ENCODE measurements at regions not wholly inside any gene's neighbourhood (a gene's known extent, or its start where the extent isn't known, plus 50 kb on each side); places are given as distances from the start of the nearest gene placed in this dataset.

DNA sequence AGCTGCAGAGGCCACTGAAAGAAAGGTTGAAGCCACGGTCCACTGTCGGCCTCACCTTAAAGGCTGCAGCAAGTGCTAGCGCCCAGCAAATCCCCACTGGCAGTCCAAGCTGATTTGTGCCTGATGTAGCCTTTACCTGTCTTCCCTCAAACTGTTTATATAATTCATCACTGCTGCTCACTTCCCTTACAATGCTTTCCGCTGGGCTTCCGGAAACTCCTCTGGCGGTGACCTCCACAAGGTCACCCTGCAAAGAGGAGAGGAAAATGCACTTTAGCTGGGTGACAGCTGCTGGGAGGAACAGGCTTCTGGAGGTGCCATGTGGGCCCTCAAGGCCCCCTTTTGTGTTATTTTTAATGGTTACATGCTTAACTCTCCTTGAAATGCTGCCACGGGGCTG, 126.2 kb downstream of the CMPK2 start:
- Histone ChIP-seq H2BK5ac (ENCODE audit: insufficient read length, low read length) (no peak overlapping the region), H3K27me3 (ENCODE audit: insufficient read depth, low read length) (no peaks in the 10 kb centered on the region), H3K23ac (ENCODE audit: insufficient read length, low read depth, low read length) (no peak overlapping the region), H2BK12ac (ENCODE audit: insufficient read length, low read depth, low read length) (no peak overlapping the region), H3K18ac (ENCODE audit: insufficient read length, low read depth, low read length) (no peak overlapping the region), H4K91ac (ENCODE audit: insufficient read length, low read depth, low read length) (no peak overlapping the region), H3K23me2 (ENCODE audit: insufficient read length, low read depth, low read length, poor library complexity, severe bottlenecking) (no peaks in the 10 kb centered on the region), H3K4me1 (ENCODE audit: insufficient read depth, low read length) (no peaks in the 10 kb centered on the region), H3K4me2 (ENCODE audit: insufficient read depth, insufficient read length, low read length) (no peak overlapping the region), H3K9ac (ENCODE audit: extremely low read depth, insufficient read length, low read length) (no peak overlapping the region), H4K5ac (ENCODE audit: insufficient read length, low read depth, low read length) (no peak overlapping the region), H2BK120ac (ENCODE audit: low read depth, low read length, poor library complexity, severe bottlenecking) (no peak overlapping the region), H2BK20ac (ENCODE audit: low read depth, low read length, poor library complexity, severe bottlenecking) (no peak overlapping the region), H3T11ph (ENCODE audit: low read length) (no peak overlapping the region), H2AK5ac (ENCODE audit: insufficient read length, low read length) (no peak overlapping the region), H4K8ac (replicated peaks; ENCODE audit: insufficient read length, low read depth, low read length) (no peak overlapping the region), H2AFZ (ENCODE audit: low read length) (no peak overlapping the region), H3K79me2 (ENCODE audit: insufficient read depth, low read length) (no peaks in the 10 kb centered on the region), H3K56ac (ENCODE audit: insufficient read length, low read depth, low read length) (no peak overlapping the region), H3K14ac (ENCODE audit: insufficient read depth, low read length) (no peak overlapping the region), H3K27ac (ENCODE audit: insufficient read length, low read depth, low read length) (no peak overlapping the region), H3K79me1 (ENCODE audit: insufficient read depth, low read depth, low read length, poor library complexity, severe bottlenecking) (no peaks in the 10 kb centered on the region), H4K20me1 (ENCODE audit: control insufficient read depth, insufficient read depth, insufficient read length) (no peaks in the 10 kb centered on the region), H2BK15ac (ENCODE audit: low read depth, low read length) (no peak overlapping the region), H3K9me3 (ENCODE audit: control insufficient read depth, low read depth, low read length) (no peaks in the 10 kb centered on the region), H3K4ac (ENCODE audit: low read depth, low read length) (no peak overlapping the region)
- TF ChIP-seq, protein P1, sequence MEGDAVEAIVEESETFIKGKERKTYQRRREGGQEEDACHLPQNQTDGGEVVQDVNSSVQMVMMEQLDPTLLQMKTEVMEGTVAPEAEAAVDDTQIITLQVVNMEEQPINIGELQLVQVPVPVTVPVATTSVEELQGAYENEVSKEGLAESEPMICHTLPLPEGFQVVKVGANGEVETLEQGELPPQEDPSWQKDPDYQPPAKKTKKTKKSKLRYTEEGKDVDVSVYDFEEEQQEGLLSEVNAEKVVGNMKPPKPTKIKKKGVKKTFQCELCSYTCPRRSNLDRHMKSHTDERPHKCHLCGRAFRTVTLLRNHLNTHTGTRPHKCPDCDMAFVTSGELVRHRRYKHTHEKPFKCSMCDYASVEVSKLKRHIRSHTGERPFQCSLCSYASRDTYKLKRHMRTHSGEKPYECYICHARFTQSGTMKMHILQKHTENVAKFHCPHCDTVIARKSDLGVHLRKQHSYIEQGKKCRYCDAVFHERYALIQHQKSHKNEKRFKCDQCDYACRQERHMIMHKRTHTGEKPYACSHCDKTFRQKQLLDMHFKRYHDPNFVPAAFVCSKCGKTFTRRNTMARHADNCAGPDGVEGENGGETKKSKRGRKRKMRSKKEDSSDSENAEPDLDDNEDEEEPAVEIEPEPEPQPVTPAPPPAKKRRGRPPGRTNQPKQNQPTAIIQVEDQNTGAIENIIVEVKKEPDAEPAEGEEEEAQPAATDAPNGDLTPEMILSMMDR (conservative IDR thresholded peaks at IDR 0.05), result no peak
- no peaks in the 10 kb centered on the region for H3K36me3 Mint-ChIP-seq (ENCODE audit: insufficient read depth in 1 of 3, low read depth in 3 of 3)
- H3K4me3 Mint-ChIP-seq, result no peak overlapping the region
- H3K9me3 Mint-ChIP-seq, result 0 out of 5 replicates have a peak, but pooled peaks cover 0 to 3% of the 10 kb centered on the region in 2 experiments
- DNase-seq, result no peak
- WGBS (ENCODE audit: extremely low coverage, insufficient read length, low lambda C conversion rate), result no CpG with 5 or more reads among the region's 7 CpGs
- H3K27me3 Mint-ChIP-seq (ENCODE audit: low read depth), result peaks cover 18% of the 10 kb centered on the region
- H3K4me1 Mint-ChIP-seq, result 0 out of 4 replicates have a peak, but pooled peaks cover 0 to 2% of the 10 kb centered on the region in 2 experiments
- H3K27ac Mint-ChIP-seq, result no peak overlapping the region

All from H9 (cell line).